Endothelial cell of umbilical vein (primary cell): ENCODE measurements at regions not wholly inside any gene's neighbourhood (a gene's known extent, or its start where the extent isn't known, plus 50 kb on each side); places are given as distances from the start of the nearest gene placed in this dataset.

ENCODE experiments used
- BruUV-seq: library from RNA; stranded (reverse); fragments of 400-500 nt; replicated peaks from 2 replicates; lab custom pipeline; 2021; lab: Mats Ljungman, UMichigan
- CTCF ChIA-PET: fragments of 300-600, 350-600 bp; sonication (Branson Sonifier 250); formaldehyde crosslinking; loops from one replicate; lab custom pipeline; 2021; ENCODE audit warnings: antibody characterized with exemption, inconsistent platforms; lab: Charles Lee
- POLR2A ChIA-PET: fragments of 300-600, 350-600 bp; sonication (Branson Sonifier 250); formaldehyde crosslinking; loops from one replicate; lab custom pipeline; 2021; ENCODE audit warnings: antibody characterized with exemption, inconsistent platforms; lab: Charles Lee
- DNase-seq: peaks from one replicate; pipeline ENCODE4 v3.0.0-alpha.2; 2011; ENCODE audit warnings: low read depth, low spot score
- FAIRE-seq: peaks from 2 replicates; lab custom pipeline; 2011; peaks lifted over from hg19 to GRCh38; lab: Jason Lieb, UNC
- H2AFZ ChIP-seq: 2 replicates; pipeline ENCODE4 v1.6.0; 2012; ENCODE audit warnings: low read depth, low read length, control low read depth, inconsistent platforms
- H3K27ac ChIP-seq: 2 replicates; pipeline ENCODE4 v1.5.1; 2011; ENCODE audit warnings: low read depth, mild to moderate bottlenecking, control low read depth, low read length, moderate library complexity; ENCODE audit not compliant: insufficient read depth
- H3K27me3 ChIP-seq, 2 experiments: 2 replicates each; pipeline versions ENCODE4 v1.6.0 to v1.6.1; 2011; ENCODE audit warnings: low read length in 2 of 2, mixed read lengths in 1 of 2; ENCODE audit not compliant: control insufficient read depth in 2 of 2, insufficient read depth in 2 of 2
- H3K36me3 ChIP-seq, 2 experiments: 2 replicates in 1 of 2; 3 replicates in 1 of 2; pipeline ENCODE4 v1.5.1; 2011; ENCODE audit warnings: low read length in 2 of 2, mild to moderate bottlenecking in 1 of 2, moderate library complexity in 1 of 2; ENCODE audit not compliant: control insufficient read depth in 2 of 2, insufficient read depth in 2 of 2; ENCODE audit errors: extremely low read depth in 1 of 2
- H3K4me1 ChIP-seq: 3 replicates; pipeline ENCODE4 v1.5.1; 2011; ENCODE audit warnings: mild to moderate bottlenecking, low read length; ENCODE audit not compliant: control insufficient read depth, insufficient read depth; ENCODE audit errors: extremely low read depth
- H3K4me2 ChIP-seq: 2 replicates; pipeline ENCODE4 v1.6.1; 2011; ENCODE audit warnings: low read length, control low read depth, mixed read lengths; ENCODE audit not compliant: insufficient read depth
- H3K4me3 ChIP-seq, 3 experiments: fragments of 200-600 bp in 1 of 3; sonication (generic), shearing (Covaris generic) in 1 of 3; replicated peaks in 1 of 3; 2 replicates each; pipeline ENCODE4 v1.5.1; 2011 to 2016; ENCODE audit warnings: control low read depth in 3 of 3, low read length in 3 of 3, mild to moderate bottlenecking in 2 of 3, inconsistent platforms in 1 of 3, low read depth in 1 of 3, moderate library complexity in 1 of 3; ENCODE audit not compliant: insufficient read depth in 1 of 3
- H3K79me2 ChIP-seq: 2 replicates; pipeline ENCODE4 v1.6.0; 2012; ENCODE audit warnings: low read length, inconsistent platforms; ENCODE audit not compliant: control insufficient read depth, insufficient read depth
- H3K9ac ChIP-seq: replicated peaks from 2 replicates; pipeline ENCODE3; 2011; ENCODE audit warnings: low read length, control low read depth; ENCODE audit not compliant: insufficient read depth; ENCODE audit errors: extremely low read depth
- H3K9me1 ChIP-seq: replicated peaks from 3 replicates; pipeline ENCODE4 v1.6.0; 2011; ENCODE audit warnings: mild to moderate bottlenecking, low read length; ENCODE audit not compliant: control insufficient read depth, insufficient read depth; ENCODE audit errors: extremely low read depth
- H3K9me3 ChIP-seq: replicated peaks from 2 replicates; pipeline ENCODE4 v1.5.1; 2012; ENCODE audit warnings: low read length, inconsistent platforms; ENCODE audit not compliant: control insufficient read depth, insufficient read depth
- H4K20me1 ChIP-seq: replicated peaks from 2 replicates; pipeline ENCODE3; 2011; ENCODE audit warnings: mild to moderate bottlenecking, low read length; ENCODE audit not compliant: control insufficient read depth, insufficient read depth; ENCODE audit errors: extremely low read depth
- CTCF ChIP-seq, 2 donors: IDR thresholded peaks; 1 replicate in 1 of 2; 2 replicates in 1 of 2; pipeline ENCODE4 v1.5.1; 2011; ENCODE audit warnings: low read length in 2 of 2, mild to moderate bottlenecking in 2 of 2, moderate library complexity in 2 of 2, control low read depth in 1 of 2, inconsistent platforms in 1 of 2, low read depth in 1 of 2; ENCODE audit not compliant: insufficient read depth in 1 of 2; ENCODE audit errors: extremely low read depth in 1 of 2
- EZH2 ChIP-seq: IDR thresholded peaks from 2 replicates; pipeline ENCODE4 v1.6.1; 2012; ENCODE audit warnings: borderline replicate concordance, low read depth, mild to moderate bottlenecking, moderate library complexity, low read length, inconsistent platforms; ENCODE audit not compliant: severe bottlenecking
- FOS ChIP-seq: IDR thresholded peaks from 2 replicates; pipeline ENCODE4 v1.6.1; 2011; ENCODE audit warnings: mild to moderate bottlenecking, low read length, moderate library complexity, borderline replicate concordance; ENCODE audit not compliant: insufficient read depth
- GATA2 ChIP-seq: IDR thresholded peaks from 2 replicates; pipeline ENCODE4 v1.7.0; 2011; ENCODE audit warnings: low read depth, mild to moderate bottlenecking, moderate library complexity, mixed read lengths, low read length; ENCODE audit not compliant: insufficient read length, insufficient read depth
- JUN ChIP-seq: IDR thresholded peaks from 2 replicates; pipeline ENCODE4 v1.6.1; 2011; ENCODE audit warnings: borderline replicate concordance, low read depth; ENCODE audit not compliant: insufficient read length, insufficient read depth
- MAX ChIP-seq: IDR thresholded peaks from 2 replicates; pipeline ENCODE4 v1.6.1; 2011; ENCODE audit not compliant: insufficient read depth, insufficient read length
- MYC ChIP-seq: IDR thresholded peaks from one replicate; pipeline ENCODE4 v1.6.1; 2011; ENCODE audit warnings: mild to moderate bottlenecking, low read depth, low read length
- POLR2A ChIP-seq: IDR thresholded peaks from 2 replicates; pipeline ENCODE4 v1.6.1; 2012; ENCODE audit warnings: low read depth, mild to moderate bottlenecking, control low read depth, low read length
- POLR2AphosphoS5 ChIP-seq: IDR thresholded peaks from 2 replicates; pipeline ENCODE4 v1.6.1; 2012; ENCODE audit warnings: low read depth, mild to moderate bottlenecking, control low read depth, low read length, moderate library complexity; ENCODE audit not compliant: insufficient read depth
- dilution Hi-C: fragments of 300-500 bp; cut with MboI; formaldehyde crosslinking; loops from one replicate; pipeline ENCODE4 v1.15.0; 2019; ENCODE audit warnings: low sequenced_read_pairs; ENCODE audit not compliant: extremely low pct_ligation_motif_present
- intact Hi-C: fragments of 100-400 bp; cut with micrococcal nuclease; formaldehyde crosslinking; loops from one replicate; pipeline ENCODE4 v1.10.0; 2022

- DNase-seq (no peak), FAIRE-seq (no peak)
- no peaks in the 10 kb centered on the region for H3K4me1 ChIP-seq
- no peak for TF ChIP-seq CTCF (IDR thresholded peaks at IDR 0.05; ENCODE audit: extremely low read depth in 1 of 2, insufficient read depth in 1 of 2, low read depth in 1 of 2, low read length in 2 of 2)
- TF ChIP-seq JUN: no peak
- TF ChIP-seq POLR2A: no peak
- TF ChIP-seq POLR2AphosphoS5: no peak
- no peak for TF ChIP-seq FOS
- no peak for TF ChIP-seq MYC
- no peak for TF ChIP-seq EZH2
- no peak for TF ChIP-seq GATA2
- TF ChIP-seq MAX: no peak
- no peak overlapping the region for H3K4me2 ChIP-seq
- H3K36me3 ChIP-seq: no peaks in the 10 kb centered on the region
- no TSS peak for BruUV-seq
- no peaks in the 10 kb centered on the region for H3K9me3 ChIP-seq
- ChIA-PET CTCF (no interaction called here), POLR2A (no interaction called here)
- no peaks in the 10 kb centered on the region for H4K20me1 ChIP-seq
- no peak overlapping the region for H3K4me3 ChIP-seq
- H3K9me1 ChIP-seq: no peaks in the 10 kb centered on the region
- H3K79me2 ChIP-seq: no peaks in the 10 kb centered on the region
- dilution Hi-C loops (no loop called here), intact Hi-C loops (no loop called here)
- H3K9ac ChIP-seq: no peak overlapping the region
- no peak overlapping the region for H2AFZ ChIP-seq
- no peaks in the 10 kb centered on the region for H3K27me3 ChIP-seq
- no peak overlapping the region for H3K27ac ChIP-seq
These were observed 564.5 kb upstream of the PSMD7 start for GRCh38 chr16:73732143-73732542.
